HG03575 (cell line): ENCODE measurements at regions not wholly inside any gene's neighbourhood (a gene's known extent, or its start where the extent isn't known, plus 50 kb on each side); places are given as distances from the start of the nearest gene placed in this dataset.
"Not testable (repeated sequence)": the region's sequence is repeated elsewhere in the genome, so short reads cannot be mapped to it uniquely, and the experiment has no call there.

Experiments used
- ATAC-seq: cut with Tn5 transposase; IDR thresholded peaks from one replicate; pipeline ENCODE4 v1.9.1; 2021; ENCODE audit not compliant: unreplicated experiment, insufficient number of reproducible peaks, low FRiP score; ENCODE audit errors: extremely low read depth

- no peak for ATAC-seq
Observed at GRCh38 chr6:92109256-92109655, 1310.1 kb downstream of the EPHA7 start.

GRCh38 chr6:92086750-92087149 is 1332.6 kb downstream of the EPHA7 start:
- no peak for ATAC-seq

- ATAC-seq = not testable (repeated sequence)
Observed at GRCh38 chr6:92083914-92084313, 1335.4 kb downstream of the EPHA7 start.

DNA sequence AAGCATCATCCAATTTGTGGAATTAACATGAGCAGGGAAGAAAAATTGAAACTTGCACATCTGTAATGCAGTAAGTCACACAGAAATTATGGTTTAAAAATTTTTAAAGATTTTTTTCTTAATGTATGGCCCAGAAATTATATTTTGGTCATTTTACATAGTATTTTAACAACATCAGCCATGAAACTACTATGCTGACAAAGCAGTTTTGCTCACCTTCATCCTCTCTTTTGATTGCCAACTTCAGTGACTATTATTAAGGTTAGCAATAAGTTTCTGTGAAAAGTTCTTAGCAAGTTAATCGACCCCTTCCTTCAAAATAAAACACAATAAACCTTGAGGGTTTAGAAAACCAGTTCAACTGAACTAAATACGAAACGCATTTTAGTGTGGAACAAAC is 1347.0 kb downstream of the EPHA7 start:
- ATAC-seq = no peak

- ATAC-seq = no peak
Observed at GRCh38 chr6:92069781-92070180, 1349.6 kb downstream of the EPHA7 start.

GRCh38 chr6:92052513-92052912 is 1366.8 kb downstream of the EPHA7 start:
- ATAC-seq = no peak

DNA sequence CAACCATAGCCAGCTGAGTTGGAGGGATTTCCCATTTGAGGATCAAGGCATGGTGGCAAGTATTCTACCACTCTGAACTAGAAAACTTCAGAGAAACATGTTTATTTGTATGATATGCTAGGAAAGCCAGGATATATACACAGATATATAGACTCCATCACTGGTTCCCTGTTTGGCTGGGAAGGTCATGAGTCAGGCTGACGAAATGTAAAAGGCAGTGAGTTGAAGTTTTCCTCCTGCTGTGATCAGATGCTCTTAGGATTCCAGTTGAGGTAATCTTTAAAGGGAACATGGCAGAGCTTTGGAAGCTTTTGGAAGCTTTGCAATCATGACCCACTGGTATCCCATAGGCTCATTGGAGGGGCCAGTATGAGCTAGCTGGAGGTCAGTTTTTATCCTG is 1369.1 kb downstream of the EPHA7 start:
- ATAC-seq = no peak

- ATAC-seq = no peak
Observed at GRCh38 chr6:92047860-92048259, 1371.5 kb downstream of the EPHA7 start.

GRCh38 chr6:92047152-92047850 is 1372.1 kb downstream of the EPHA7 start:
- no peak for ATAC-seq

GRCh38 chr6:92044312-92044711 is 1375.0 kb downstream of the EPHA7 start:
- ATAC-seq = no peak

DNA sequence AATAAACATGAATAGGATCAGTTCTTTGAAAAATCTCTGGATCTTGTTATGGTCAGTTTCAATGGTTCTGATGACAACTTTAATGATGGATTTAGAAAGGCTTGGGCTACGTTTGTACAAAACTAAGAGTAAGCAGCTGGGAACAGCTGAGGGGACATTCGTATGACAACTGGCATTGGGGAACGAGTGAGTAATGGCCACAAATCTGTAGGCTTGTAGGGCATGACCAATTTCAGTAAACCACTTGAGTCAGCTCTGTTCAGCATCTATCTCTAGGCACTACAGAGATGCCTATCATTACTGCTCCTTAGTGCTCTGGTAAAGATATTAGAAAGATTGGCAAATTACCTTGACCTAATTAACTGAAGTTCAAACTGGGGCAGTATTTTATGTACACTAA is 1375.6 kb downstream of the EPHA7 start:
- ATAC-seq = no peak

DNA sequence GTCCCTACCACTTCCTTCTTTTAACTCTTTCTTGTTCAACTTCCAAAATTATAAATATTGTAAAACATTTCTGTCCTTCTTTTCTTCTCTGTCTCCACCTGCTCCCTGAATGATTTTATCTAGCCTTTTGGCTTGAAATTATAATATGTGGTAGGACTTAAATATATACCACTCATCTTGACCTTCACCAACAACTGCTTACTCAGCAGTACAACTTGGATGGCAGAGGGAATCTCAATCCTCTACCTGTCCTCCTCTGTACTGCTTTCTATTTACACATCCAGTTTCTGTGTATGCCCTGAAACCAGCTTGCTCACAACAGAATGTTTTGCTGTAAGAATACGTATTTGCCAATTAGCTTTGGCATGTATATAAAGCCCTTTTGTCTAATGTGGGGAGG is 1392.5 kb downstream of the EPHA7 start:
- ATAC-seq = no peak

- no peak for ATAC-seq
Observed at GRCh38 chr6:92024881-92025280, 1394.5 kb downstream of the EPHA7 start.

GRCh38 chr6:92024110-92024509 is 1395.2 kb downstream of the EPHA7 start:
- ATAC-seq = no peak

DNA sequence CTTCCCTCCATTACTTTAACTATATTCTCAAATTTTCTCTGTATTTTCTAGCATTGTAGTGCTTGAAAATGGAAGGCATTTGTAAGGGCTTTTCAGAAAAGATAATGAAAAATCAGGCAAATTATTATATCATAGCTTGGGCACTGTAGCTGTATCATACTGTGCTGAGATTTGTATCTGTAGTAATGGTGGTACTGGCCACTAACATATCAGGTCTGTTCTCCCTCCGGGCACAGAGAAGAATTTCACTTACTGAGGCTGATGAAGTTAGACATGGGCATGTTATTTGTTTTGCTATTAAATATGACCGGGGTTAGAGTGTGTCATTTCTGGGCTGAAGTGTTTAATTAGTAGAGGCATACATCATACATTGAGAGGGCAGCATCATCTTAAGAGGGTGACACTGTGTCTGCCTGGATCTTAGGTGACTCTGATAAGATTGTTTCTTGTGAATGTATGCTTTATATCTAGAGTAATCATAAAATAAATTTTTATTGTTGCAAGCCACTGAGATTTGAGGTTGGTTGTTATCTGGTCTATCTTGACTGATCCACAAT is 1395.9 kb downstream of the EPHA7 start:
- no peak for ATAC-seq

GRCh38 chr6:92011681-92012245 is 1407.6 kb downstream of the EPHA7 start:
- no peak for ATAC-seq

- ATAC-seq = no peak
Observed at GRCh38 chr6:92008757-92009502, 1410.4 kb downstream of the EPHA7 start.

GRCh38 chr6:92000112-92000511 is 1413.2 kb upstream of the MAP3K7 start:
- ATAC-seq = no peak

DNA sequence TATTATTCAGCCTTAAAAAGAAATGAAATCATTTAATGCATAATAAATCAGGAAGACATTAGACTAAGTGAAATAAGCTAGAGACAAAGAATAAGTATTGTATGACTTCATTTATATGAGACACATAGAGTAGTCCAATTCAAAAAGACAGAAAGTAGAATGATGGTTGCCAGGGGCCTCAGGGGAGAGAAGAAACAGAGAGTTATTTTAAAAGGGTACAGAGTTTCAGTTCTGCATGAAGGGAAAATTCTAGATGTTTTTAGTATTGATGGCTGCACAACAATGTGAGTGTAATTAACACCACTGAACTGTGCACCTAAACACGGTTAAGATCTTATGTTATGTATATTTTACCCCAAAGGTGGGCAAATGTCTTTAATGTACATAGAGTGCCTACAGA is 1407.9 kb upstream of the MAP3K7 start:
- no peak for ATAC-seq

DNA sequence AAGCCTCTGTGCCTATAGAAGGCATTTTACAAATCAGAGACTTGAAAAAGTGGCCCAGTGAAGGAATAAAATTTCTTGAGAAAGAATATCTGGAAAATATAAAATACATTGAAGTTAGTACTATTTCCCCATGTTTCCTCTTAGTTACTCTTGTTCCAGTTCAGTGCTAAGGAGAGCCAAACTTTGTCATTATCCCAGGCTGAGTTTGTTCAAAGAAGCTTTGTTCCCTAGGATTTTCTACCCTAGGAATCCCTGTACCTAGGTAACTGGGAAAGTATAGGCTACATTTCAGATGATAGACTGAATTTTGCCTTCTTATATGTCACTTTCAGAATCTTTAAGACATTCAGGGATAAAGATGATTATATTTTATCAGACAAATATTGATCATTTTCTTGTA is 1395.7 kb upstream of the MAP3K7 start:
- ATAC-seq = no peak
